ENCODE measurements at regions not wholly inside any gene's neighbourhood (a gene's known extent, or its start where the extent isn't known, plus 50 kb on each side); places are given as distances from the start of the nearest gene placed in this dataset.

DNA sequence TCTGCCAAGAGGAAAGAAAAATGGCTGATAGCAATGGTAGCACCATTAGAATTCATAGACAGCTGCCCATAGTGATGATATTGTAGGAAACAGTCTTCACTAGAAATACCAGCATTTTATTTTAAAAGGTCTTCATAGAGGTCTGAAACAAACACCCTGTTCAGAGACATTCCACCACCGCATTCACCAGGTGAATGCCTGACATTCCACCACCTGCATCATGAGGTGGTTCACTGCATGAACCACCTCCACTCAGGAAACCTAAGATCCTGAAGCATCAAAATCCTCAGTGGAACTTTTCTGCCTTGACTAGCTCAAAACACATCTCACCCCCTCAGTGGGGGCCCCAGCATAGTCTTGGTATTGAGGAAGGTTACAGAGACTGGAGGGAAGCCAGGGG is 91.5 kb upstream of the COX10 start:
- H3K27ac Mint-ChIP-seq (ENCODE audit: low read depth, unreplicated experiment): no peak overlapping the region
- CTCF ChIA-PET: interaction anchor here (1.0 kb wide), 1 partner anchor 28 kb away, joined by 7 read pairs; no protein-coding TSS in a partner anchor
- H3K4me3 Mint-ChIP-seq (ENCODE audit: unreplicated experiment): no peak overlapping the region
- no peak for DNase-seq (ENCODE audit: unreplicated experiment)
- BruUV-seq (replicated peaks): no TSS peak
- TF ChIP-seq CTCF (IDR thresholded peaks at IDR 0.05; ENCODE audit: unreplicated experiment): no peak
- H3K9me3 Mint-ChIP-seq (ENCODE audit: unreplicated experiment): peaks cover 6% of the 10 kb centered on the region
- intact Hi-C loops (cut with micrococcal nuclease): no loop called here
- no peaks in the 10 kb centered on the region for H3K4me1 Mint-ChIP-seq (ENCODE audit: insufficient read depth, unreplicated experiment)
- no peaks in the 10 kb centered on the region for H3K36me3 Mint-ChIP-seq (ENCODE audit: insufficient read depth, unreplicated experiment)
- POLR2A ChIA-PET: no interaction called here
- no peaks in the 10 kb centered on the region for H3K27me3 Mint-ChIP-seq (ENCODE audit: insufficient read depth, unreplicated experiment)

GRCh38 chr17:13978478-13978877 is 90.8 kb upstream of the COX10 start:
- no peak for TF ChIP-seq CTCF (IDR thresholded peaks at IDR 0.05; ENCODE audit: unreplicated experiment)
- ChIA-PET POLR2A (no interaction called here), CTCF (no interaction called here)
- BruUV-seq (replicated peaks): no TSS peak
- intact Hi-C loops (cut with micrococcal nuclease): no loop called here
- Mint-ChIP-seq H3K27me3 (ENCODE audit: insufficient read depth, unreplicated experiment) (no peaks in the 10 kb centered on the region), H3K4me1 (ENCODE audit: insufficient read depth, unreplicated experiment) (no peaks in the 10 kb centered on the region), H3K36me3 (ENCODE audit: insufficient read depth, unreplicated experiment) (no peaks in the 10 kb centered on the region), H3K9me3 (ENCODE audit: unreplicated experiment) (peaks cover 6% of the 10 kb centered on the region), H3K4me3 (ENCODE audit: unreplicated experiment) (no peak overlapping the region), H3K27ac (ENCODE audit: low read depth, unreplicated experiment) (no peak overlapping the region)
- no peak for DNase-seq (ENCODE audit: unreplicated experiment)

DNA sequence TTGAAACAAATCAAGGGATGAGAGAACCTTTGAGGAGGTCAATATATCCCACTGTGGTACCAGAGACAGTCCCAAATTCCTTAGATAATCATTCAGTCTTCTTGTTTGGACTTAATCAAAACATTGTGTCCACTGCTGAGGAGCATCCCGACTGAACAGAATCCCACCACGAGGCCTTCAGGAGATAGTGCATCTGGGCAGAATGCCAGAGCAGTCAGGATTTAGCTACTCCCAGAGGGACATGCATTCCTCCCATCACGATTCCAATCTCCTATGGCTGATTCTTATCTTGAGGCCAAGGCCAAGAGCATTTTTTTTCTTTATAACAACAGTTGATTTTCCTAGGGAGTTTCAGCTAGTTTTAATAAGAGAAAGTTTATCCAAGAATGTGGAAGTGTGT is 87.4 kb upstream of the COX10 start:
- intact Hi-C loops (cut with micrococcal nuclease): no loop called here

DNA sequence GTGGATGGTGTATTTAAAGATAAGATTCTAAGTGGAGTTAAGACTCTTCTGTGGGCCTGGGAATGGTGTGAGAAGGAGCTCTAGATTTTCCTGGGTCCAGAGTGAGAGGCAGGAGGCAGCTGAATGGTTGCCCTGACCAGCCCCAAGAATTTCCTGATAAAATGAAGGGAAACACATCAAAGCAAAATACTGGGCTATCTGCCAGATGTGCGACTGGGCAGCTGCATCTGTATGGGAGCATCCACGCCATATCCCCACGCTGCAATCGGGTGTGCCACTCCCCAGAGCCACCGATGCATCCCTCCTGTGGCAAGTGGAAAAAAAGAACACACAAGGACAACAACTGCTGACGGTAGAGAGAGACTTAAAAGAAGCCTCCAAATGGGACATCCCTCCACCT is 84.3 kb upstream of the COX10 start:
- BruUV-seq (replicated peaks): no TSS peak
- Mint-ChIP-seq H3K27me3 (ENCODE audit: insufficient read depth, unreplicated experiment) (no peaks in the 10 kb centered on the region), H3K36me3 (ENCODE audit: insufficient read depth, unreplicated experiment) (no peaks in the 10 kb centered on the region), H3K9me3 (ENCODE audit: unreplicated experiment) (no peaks in the 10 kb centered on the region), H3K27ac (ENCODE audit: low read depth, unreplicated experiment) (no peak overlapping the region), H3K4me3 (ENCODE audit: unreplicated experiment) (no peak overlapping the region), H3K4me1 (ENCODE audit: insufficient read depth, unreplicated experiment) (peaks cover 3% of the 10 kb centered on the region)
- TF ChIP-seq CTCF (IDR thresholded peaks at IDR 0.05; ENCODE audit: unreplicated experiment): no peak
- ChIA-PET CTCF (interaction anchor here (0.6 to 1.1 kb wide), 3 partner anchors 12 to 1282 kb away, joined by 3 to 6 read pairs (median 3); no protein-coding TSS in a partner anchor), POLR2A (no interaction called here)
- no peak for DNase-seq (ENCODE audit: unreplicated experiment)
- intact Hi-C loops (cut with micrococcal nuclease): no loop called here

More for the DNA sequence above, 87.4 kb upstream of the COX10 start:
- Mint-ChIP-seq H3K4me3 (ENCODE audit: unreplicated experiment) (no peak overlapping the region), H3K27ac (ENCODE audit: low read depth, unreplicated experiment) (no peak overlapping the region), H3K36me3 (ENCODE audit: insufficient read depth, unreplicated experiment) (no peaks in the 10 kb centered on the region), H3K4me1 (ENCODE audit: insufficient read depth, unreplicated experiment) (no peaks in the 10 kb centered on the region), H3K9me3 (ENCODE audit: unreplicated experiment) (peaks cover 6% of the 10 kb centered on the region), H3K27me3 (ENCODE audit: insufficient read depth, unreplicated experiment) (no peaks in the 10 kb centered on the region)
- POLR2A ChIA-PET: interaction anchor here (0.7 kb wide), 2 partner anchors 41 to 119 kb away, joined by 3 to 5 read pairs; no protein-coding TSS in a partner anchor
- BruUV-seq (replicated peaks): no TSS peak
- TF ChIP-seq CTCF (IDR thresholded peaks at IDR 0.05; ENCODE audit: unreplicated experiment): no peak
- no peak for DNase-seq (ENCODE audit: unreplicated experiment)
- CTCF ChIA-PET: no interaction called here

All from MCF 10A (cell line).